Fibroblast of pulmonary artery (primary cell): ENCODE measurements at regions not wholly inside any gene's neighbourhood (a gene's known extent, or its start where the extent isn't known, plus 50 kb on each side); places are given as distances from the start of the nearest gene placed in this dataset.

Source experiments
- DNase-seq: peaks from one replicate; pipeline ENCODE4 v3.0.0-alpha.2; 2010; ENCODE audit warnings: low read depth
- H3K4me3 ChIP-seq: replicated peaks from 2 replicates; pipeline ENCODE4 v1.5.1; 2011; ENCODE audit warnings: low read depth, mild to moderate bottlenecking, control low read depth, low read length, moderate library complexity
- CTCF ChIP-seq: IDR thresholded peaks from 2 replicates; pipeline ENCODE4 v1.5.1; 2011; ENCODE audit warnings: mild to moderate bottlenecking, control low read depth, low read length, inconsistent platforms; ENCODE audit errors: missing control alignments

GRCh38 chr6:91447530-91448254 is 860.8 kb upstream of the MAP3K7 start:
- no peak overlapping the region for H3K4me3 ChIP-seq
- no peak for TF ChIP-seq CTCF
- no peak for DNase-seq

- TF ChIP-seq CTCF: no peak
- no peak for DNase-seq
- no peak overlapping the region for H3K4me3 ChIP-seq
Measured at GRCh38 chr6:91447081-91447480, 860.2 kb upstream of the MAP3K7 start.

GRCh38 chr6:91443405-91443804 is 856.5 kb upstream of the MAP3K7 start:
- TF ChIP-seq CTCF: no peak
- no peak for DNase-seq
- no peak overlapping the region for H3K4me3 ChIP-seq

GRCh38 chr6:91442342-91442741 is 855.5 kb upstream of the MAP3K7 start:
- DNase-seq: no peak
- H3K4me3 ChIP-seq: no peak overlapping the region
- no peak for TF ChIP-seq CTCF

GRCh38 chr6:91438570-91438969 is 851.7 kb upstream of the MAP3K7 start:
- TF ChIP-seq CTCF: no peak
- H3K4me3 ChIP-seq: no peak overlapping the region
- no peak for DNase-seq

GRCh38 chr6:91437315-91437729 is 850.5 kb upstream of the MAP3K7 start:
- no peak overlapping the region for H3K4me3 ChIP-seq
- DNase-seq: no peak
- no peak for TF ChIP-seq CTCF

GRCh38 chr6:91436448-91436847 is 849.6 kb upstream of the MAP3K7 start:
- DNase-seq: no peak
- no peak for TF ChIP-seq CTCF
- no peak overlapping the region for H3K4me3 ChIP-seq
